Keratinocyte (primary cell): ENCODE measurements at regions not wholly inside any gene's neighbourhood (a gene's known extent, or its start where the extent isn't known, plus 50 kb on each side); places are given as distances from the start of the nearest gene placed in this dataset.

Experiments used
- CTCF ChIP-seq, 3 experiments: IDR thresholded peaks in 1 of 3; conservative IDR thresholded peaks in 1 of 3; optimal IDR thresholded peaks in 1 of 3; 2 replicates in 2 of 3; 3 replicates in 1 of 3; pipeline versions ENCODE3 to v1.5.1; 2011; ENCODE audit warnings: low read length in 3 of 3, mild to moderate bottlenecking in 3 of 3, moderate library complexity in 2 of 3, control low read depth in 1 of 3, inconsistent platforms in 1 of 3; ENCODE audit not compliant: insufficient read depth in 2 of 3; ENCODE audit errors: extremely low read depth in 1 of 3
- EZH2 ChIP-seq: IDR thresholded peaks from one replicate; pipeline ENCODE4 v1.6.1; 2012; ENCODE audit warnings: inconsistent platforms, mild to moderate bottlenecking, low read length, moderate library complexity

- TF ChIP-seq CTCF (optimal IDR thresholded peaks at IDR 0.05 in 1 of 3, IDR thresholded peaks at IDR 0.05 in 1 of 3, conservative IDR thresholded peaks at IDR 0.05 in 1 of 3; ENCODE audit: extremely low read depth in 1 of 3, insufficient read depth in 2 of 3, low read length in 3 of 3) (no peak), EZH2 (no peak)
These were observed 338.5 kb upstream of the FMR1 start for GRCh38 chrX:147573266-147573665.
